Mesendoderm (in vitro differentiated cells): ENCODE measurements at regions not wholly inside any gene's neighbourhood (a gene's known extent, or its start where the extent isn't known, plus 50 kb on each side); places are given as distances from the start of the nearest gene placed in this dataset.

Experiments used
- DNase-seq: peaks from one replicate; pipeline ENCODE4 v3.0.0; 2013
- H2AK5ac ChIP-seq: 2 replicates; pipeline ENCODE4 v1.6.1; 2013; ENCODE audit warnings: low read length, inconsistent platforms
- H2BK120ac ChIP-seq: 2 replicates; pipeline ENCODE4 v1.6.1; 2013; ENCODE audit warnings: low read depth, mild to moderate bottlenecking, low read length, moderate library complexity, mixed read lengths
- H2BK15ac ChIP-seq: replicated peaks from 2 replicates; pipeline ENCODE4 v1.6.1; 2013; ENCODE audit warnings: low read depth, mild to moderate bottlenecking, moderate library complexity
- H2BK5ac ChIP-seq: 2 replicates; pipeline ENCODE4 v1.6.1; 2013; ENCODE audit warnings: low read length, inconsistent platforms
- H3K18ac ChIP-seq: 2 replicates; pipeline ENCODE4 v1.6.1; 2013; ENCODE audit warnings: mild to moderate bottlenecking, low read length, mixed read lengths
- H3K23ac ChIP-seq: one replicate; pipeline ENCODE4 v1.6.1; 2013; ENCODE audit warnings: low read length
- H3K27ac ChIP-seq: 2 replicates; pipeline ENCODE4 v1.5.1; 2013; ENCODE audit warnings: low read depth, mild to moderate bottlenecking, inconsistent platforms, low read length, moderate library complexity
- H3K27me3 ChIP-seq: 2 replicates; pipeline ENCODE4 v1.6.1; 2013; ENCODE audit warnings: low read length, control low read depth, mild to moderate bottlenecking, inconsistent platforms; ENCODE audit not compliant: insufficient read depth, poor library complexity
- H3K36me3 ChIP-seq: 2 replicates; pipeline ENCODE4 v1.6.1; 2013; ENCODE audit warnings: low read length, inconsistent platforms; ENCODE audit not compliant: control insufficient read depth, insufficient read depth
- H3K4ac ChIP-seq: one replicate; pipeline ENCODE4 v1.6.1; 2013; ENCODE audit warnings: low read depth, mild to moderate bottlenecking, low read length, moderate library complexity
- H3K4me1 ChIP-seq: 2 replicates; pipeline ENCODE4 v1.6.1; 2013; ENCODE audit warnings: low read depth, low read length, inconsistent platforms; ENCODE audit not compliant: control insufficient read depth
- H3K4me2 ChIP-seq: 2 replicates; pipeline ENCODE4 v1.6.1; 2013; ENCODE audit warnings: low read length
- H3K4me3 ChIP-seq: 2 replicates; pipeline ENCODE4 v1.5.1; 2013; ENCODE audit warnings: mild to moderate bottlenecking, low read length
- H3K56ac ChIP-seq: one replicate; pipeline ENCODE4 v1.6.1; 2013; ENCODE audit warnings: low read length
- H3K79me1 ChIP-seq: 2 replicates; pipeline ENCODE4 v1.6.1; 2013; ENCODE audit warnings: low read length, inconsistent platforms
- H3K79me2 ChIP-seq: 2 replicates; pipeline ENCODE4 v1.6.1; 2013; ENCODE audit warnings: mild to moderate bottlenecking, low read length; ENCODE audit not compliant: control insufficient read depth, insufficient read depth
- H3K9ac ChIP-seq: 2 replicates; pipeline ENCODE4 v1.6.1; 2013; ENCODE audit warnings: low read length, inconsistent platforms
- H4K5ac ChIP-seq: one replicate; pipeline ENCODE4 v1.6.1; 2013; ENCODE audit warnings: low read length
- H4K8ac ChIP-seq: one replicate; pipeline ENCODE4 v1.6.1; 2013; ENCODE audit warnings: low read depth, mild to moderate bottlenecking, control low read depth, low read length, moderate library complexity
- WGBS: extraction: QIAGEN DNeasy Blood & Tissue Kit; methylation state at CpG from one replicate; pipeline ENCODE4 v1.1.7; 2013; ENCODE audit warnings: low lambda C conversion rate, missing lambda C conversion rate; ENCODE audit not compliant: insufficient coverage; ENCODE audit errors: extremely low coverage; 5-methylcytosine and 5-hydroxymethylcytosine counted together

DNA sequence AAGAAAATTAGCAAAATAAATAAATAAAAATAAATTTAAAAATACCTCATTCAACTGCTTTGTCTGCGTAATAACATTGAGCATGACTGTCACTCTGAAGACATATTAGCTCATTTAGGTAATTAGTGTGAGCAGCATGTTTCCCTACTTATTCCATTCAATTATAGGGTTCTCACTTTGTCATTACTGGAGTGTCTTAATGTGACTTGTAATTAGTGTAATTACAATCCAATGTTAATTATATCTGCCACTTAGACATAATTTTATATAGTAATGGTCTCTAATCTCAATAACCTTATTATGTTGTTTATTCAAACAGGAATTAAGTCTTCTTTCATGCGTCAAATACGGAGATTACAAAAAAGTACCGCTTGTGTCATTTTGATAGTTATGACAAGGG is 893.9 kb upstream of the ACVR2A start:
- no peak overlapping the region for H3K4ac ChIP-seq
- H2BK5ac ChIP-seq = no peak overlapping the region
- H3K36me3 ChIP-seq = no peaks in the 10 kb centered on the region
- H3K4me2 ChIP-seq = no peak overlapping the region
- H3K9ac ChIP-seq = no peak overlapping the region
- no peak overlapping the region for H3K27ac ChIP-seq
- H3K27me3 ChIP-seq = no peaks in the 10 kb centered on the region
- H3K79me1 ChIP-seq = no peaks in the 10 kb centered on the region
- no peak overlapping the region for H3K23ac ChIP-seq
- H3K18ac ChIP-seq = no peak overlapping the region
- no peak overlapping the region for H3K4me3 ChIP-seq
- no peak overlapping the region for H2BK15ac ChIP-seq
- no peaks in the 10 kb centered on the region for H3K79me2 ChIP-seq
- H2AK5ac ChIP-seq = no peak overlapping the region
- no peak overlapping the region for H2BK120ac ChIP-seq
- H4K5ac ChIP-seq = no peak overlapping the region
- no peaks in the 10 kb centered on the region for H3K4me1 ChIP-seq
- no peak for DNase-seq
- H4K8ac ChIP-seq = no peak overlapping the region
- no peak overlapping the region for H3K56ac ChIP-seq
- WGBS = no CpG with 5 or more reads among the region's 4 CpGs

DNA sequence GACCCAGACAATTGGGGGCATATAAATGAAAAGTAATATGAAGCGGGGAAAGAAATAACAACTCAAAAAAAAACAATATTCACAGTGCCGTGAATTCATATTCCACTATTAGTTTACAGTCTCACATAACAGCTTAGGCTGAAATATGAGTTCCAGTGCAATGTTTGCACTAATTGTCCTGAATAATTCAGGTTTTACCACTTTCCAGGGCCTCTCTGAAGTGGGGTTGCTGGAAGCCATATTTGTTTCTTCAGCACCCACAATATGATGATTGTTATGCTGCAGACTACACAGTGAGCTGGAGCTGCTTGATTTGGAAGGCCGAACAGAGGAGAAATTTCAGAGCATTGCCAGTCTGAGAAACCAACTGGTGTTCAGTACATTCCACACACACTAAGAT is 894.5 kb upstream of the ACVR2A start:
- Histone ChIP-seq H3K79me2 (no peaks in the 10 kb centered on the region), H3K23ac (no peak overlapping the region), H3K36me3 (no peaks in the 10 kb centered on the region), H3K4me2 (no peak overlapping the region), H3K79me1 (no peaks in the 10 kb centered on the region), H3K27ac (no peak overlapping the region), H3K4me1 (no peaks in the 10 kb centered on the region), H3K18ac (no peak overlapping the region), H2AK5ac (no peak overlapping the region), H4K5ac (no peak overlapping the region), H2BK120ac (no peak overlapping the region), H3K27me3 (no peaks in the 10 kb centered on the region), H4K8ac (no peak overlapping the region), H3K56ac (no peak overlapping the region), H2BK15ac (no peak overlapping the region), H2BK5ac (no peak overlapping the region), H3K4me3 (no peak overlapping the region), H3K4ac (no peak overlapping the region), H3K9ac (no peak overlapping the region)
- WGBS = no CpG with 5 or more reads among the region's 3 CpGs
- DNase-seq = no peak

DNA sequence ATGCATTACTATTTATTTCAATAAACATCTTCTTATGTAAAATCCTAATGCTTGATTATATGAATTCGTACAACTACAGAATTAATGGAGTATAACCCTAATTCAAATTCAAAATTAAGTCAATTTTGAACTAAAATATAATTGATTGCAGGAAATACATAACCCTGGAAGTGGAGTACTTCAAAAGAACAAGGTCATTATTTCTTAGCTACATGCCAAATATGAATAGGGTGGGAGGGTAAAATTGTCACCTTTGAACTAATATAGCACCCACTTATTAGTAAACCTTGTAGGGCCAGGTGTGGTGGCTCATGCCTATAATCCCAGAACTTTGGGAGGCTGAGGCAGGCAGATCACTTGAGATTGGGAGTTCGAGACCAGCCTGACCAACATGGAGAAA is 895.4 kb upstream of the ACVR2A start:
- Histone ChIP-seq H3K56ac (no peak overlapping the region), H3K79me2 (no peaks in the 10 kb centered on the region)

DNA sequence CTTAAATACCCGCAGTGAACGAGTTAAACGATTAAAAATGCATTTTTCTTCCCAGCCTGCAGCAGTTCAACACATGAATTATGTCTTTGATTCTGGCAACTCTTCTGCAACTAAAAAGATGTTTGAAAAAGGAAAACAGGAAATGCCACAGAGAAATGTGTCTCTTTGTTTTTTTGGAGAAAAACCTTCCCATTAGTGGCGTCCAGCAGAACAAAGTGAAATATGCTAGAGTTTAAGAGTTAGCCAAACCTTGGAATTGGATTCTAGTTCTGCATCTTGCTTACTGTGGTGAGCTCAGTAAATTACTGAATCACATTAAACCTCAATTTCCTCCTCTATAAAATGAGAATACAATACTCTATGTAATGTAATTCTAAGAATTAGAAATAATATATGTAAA is 900.2 kb upstream of the ACVR2A start:
- no peak overlapping the region for H2BK15ac ChIP-seq
- no peak overlapping the region for H3K23ac ChIP-seq
- H3K36me3 ChIP-seq = no peaks in the 10 kb centered on the region
- H4K5ac ChIP-seq = no peak overlapping the region
- H3K27ac ChIP-seq = no peak overlapping the region
- no peak overlapping the region for H3K4me3 ChIP-seq
- no peak overlapping the region for H3K4ac ChIP-seq
- H4K8ac ChIP-seq = no peak overlapping the region
- no peaks in the 10 kb centered on the region for H3K27me3 ChIP-seq
- DNase-seq = no peak
- no peak overlapping the region for H2BK120ac ChIP-seq
- no peak overlapping the region for H2BK5ac ChIP-seq
- H2AK5ac ChIP-seq = no peak overlapping the region
- WGBS = no CpG with 5 or more reads among the region's 4 CpGs
- no peak overlapping the region for H3K4me2 ChIP-seq
- no peak overlapping the region for H3K9ac ChIP-seq
- H3K18ac ChIP-seq = no peak overlapping the region
- H3K79me2 ChIP-seq = no peaks in the 10 kb centered on the region
- H3K4me1 ChIP-seq = no peaks in the 10 kb centered on the region
- no peaks in the 10 kb centered on the region for H3K79me1 ChIP-seq
- H3K56ac ChIP-seq = no peak overlapping the region

More for the DNA sequence above, 895.4 kb upstream of the ACVR2A start:
- no peak overlapping the region for H3K4ac ChIP-seq
- no peak overlapping the region for H4K5ac ChIP-seq
- H2AK5ac ChIP-seq = no peak overlapping the region
- DNase-seq = no peak
- no peaks in the 10 kb centered on the region for H3K27me3 ChIP-seq
- H3K4me2 ChIP-seq = no peak overlapping the region
- WGBS = 100% methylated on average over 1 of the region's 2 CpGs
- no peak overlapping the region for H3K23ac ChIP-seq
- H3K4me1 ChIP-seq = no peaks in the 10 kb centered on the region
- H2BK120ac ChIP-seq = no peak overlapping the region
- no peak overlapping the region for H3K9ac ChIP-seq
- H2BK5ac ChIP-seq = no peak overlapping the region
- no peaks in the 10 kb centered on the region for H3K79me1 ChIP-seq
- H2BK15ac ChIP-seq = no peak overlapping the region
- H3K36me3 ChIP-seq = no peaks in the 10 kb centered on the region
- H4K8ac ChIP-seq = no peak overlapping the region
- H3K4me3 ChIP-seq = no peak overlapping the region
- no peak overlapping the region for H3K18ac ChIP-seq
- no peak overlapping the region for H3K27ac ChIP-seq

DNA sequence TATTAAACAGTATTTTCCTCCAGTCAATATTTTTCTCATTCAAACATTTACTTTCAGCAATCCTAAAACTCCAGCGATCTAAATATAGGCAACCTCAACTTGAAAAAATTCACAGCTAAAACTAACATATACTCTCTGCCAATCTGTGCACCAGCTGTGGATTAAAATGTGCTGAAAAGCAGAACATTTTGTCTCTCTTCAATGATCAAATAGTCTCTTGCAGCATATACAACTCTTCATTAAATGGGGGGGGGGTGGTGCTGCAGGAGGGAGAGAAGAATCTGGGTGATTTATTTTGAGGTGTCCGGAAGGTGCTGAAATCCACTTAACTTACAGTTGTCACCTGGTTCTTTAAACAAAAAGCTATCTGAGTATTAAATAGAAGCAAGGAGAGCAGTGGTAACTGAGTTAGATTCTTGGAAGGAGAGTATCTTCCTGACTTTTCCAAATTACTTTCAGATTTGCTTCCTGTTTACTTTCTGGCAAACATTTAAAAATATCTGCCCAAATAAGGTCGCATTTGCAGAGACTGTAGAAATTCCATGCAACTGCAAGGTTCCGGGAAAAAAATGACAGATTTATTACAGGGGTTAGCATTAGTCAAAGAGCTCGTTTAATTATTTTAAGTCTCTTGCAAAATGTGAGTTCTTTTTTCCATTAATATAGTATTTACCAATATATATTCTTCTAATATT is 904.7 kb upstream of the ACVR2A start:
- H4K8ac ChIP-seq = no peak overlapping the region
- no peaks in the 10 kb centered on the region for H3K27me3 ChIP-seq
- H2BK15ac ChIP-seq = no peak overlapping the region
- no peak overlapping the region for H4K5ac ChIP-seq
- no peak overlapping the region for H3K23ac ChIP-seq
- no peaks in the 10 kb centered on the region for H3K79me2 ChIP-seq
- no peak overlapping the region for H3K27ac ChIP-seq
- no peak overlapping the region for H3K4ac ChIP-seq
- no peak overlapping the region for H3K4me2 ChIP-seq
- no CpG with 5 or more reads among the region's 5 CpGs for WGBS
- H3K4me3 ChIP-seq = no peak overlapping the region
- H2AK5ac ChIP-seq = no peak overlapping the region
- no peaks in the 10 kb centered on the region for H3K79me1 ChIP-seq
- H2BK5ac ChIP-seq = no peak overlapping the region
- no peak overlapping the region for H3K18ac ChIP-seq
- no peaks in the 10 kb centered on the region for H3K4me1 ChIP-seq
- H3K9ac ChIP-seq = no peak overlapping the region
- H3K56ac ChIP-seq = no peak overlapping the region
- no peak for DNase-seq
- no peaks in the 10 kb centered on the region for H3K36me3 ChIP-seq
- H2BK120ac ChIP-seq = no peak overlapping the region

DNA sequence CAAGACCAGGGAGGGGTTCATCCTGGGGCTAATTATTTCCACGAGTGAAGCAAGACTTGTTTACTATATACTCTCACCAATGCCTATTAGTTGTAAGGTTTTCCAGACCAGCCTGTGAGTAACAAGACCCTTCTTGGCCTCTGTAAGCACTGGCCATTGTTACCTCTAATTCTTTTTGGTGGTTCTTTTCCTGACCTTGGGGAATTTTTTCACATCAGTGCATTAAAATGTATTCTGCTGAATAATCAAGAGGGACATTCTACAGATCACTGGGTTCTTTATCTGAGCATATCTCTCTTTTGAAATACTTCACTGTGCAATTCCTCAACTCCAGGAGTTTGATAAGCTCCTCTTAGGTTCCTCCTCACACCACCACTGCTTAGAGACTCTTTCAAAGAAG is 909.9 kb upstream of the ACVR2A start:
- Histone ChIP-seq H4K8ac (no peak overlapping the region), H2BK120ac (no peak overlapping the region), H3K9ac (no peak overlapping the region), H3K79me2 (no peaks in the 10 kb centered on the region), H3K79me1 (no peaks in the 10 kb centered on the region), H3K4ac (no peak overlapping the region), H3K18ac (no peak overlapping the region), H3K27me3 (no peaks in the 10 kb centered on the region), H2AK5ac (no peak overlapping the region), H3K4me1 (no peaks in the 10 kb centered on the region), H3K4me3 (no peak overlapping the region), H2BK15ac (no peak overlapping the region), H3K27ac (no peak overlapping the region), H3K4me2 (no peak overlapping the region), H3K36me3 (no peaks in the 10 kb centered on the region), H4K5ac (no peak overlapping the region), H2BK5ac (no peak overlapping the region), H3K56ac (no peak overlapping the region), H3K23ac (no peak overlapping the region)
- no peak for DNase-seq
- no CpG with 5 or more reads among the region's 1 CpG for WGBS
